Ovary (tissue), 7 donors: ENCODE measurements at regions not wholly inside any gene's neighbourhood (a gene's known extent, or its start where the extent isn't known, plus 50 kb on each side); places are given as distances from the start of the nearest gene placed in this dataset.

ENCODE experiments used
- DNase-seq, 5 donors: peaks; one replicate each; pipeline ENCODE4 v3.0.0-alpha.2; 2019 to 2020
- H3K27ac ChIP-seq, 2 donors: fragments of 200-600 bp; one replicate each; pipeline versions ENCODE4 v1.5.1 to v1.8.0; 2019 to 2022
- H3K27me3 ChIP-seq: fragments of 200-600 bp; one replicate; pipeline ENCODE4 v1.8.0; 2022
- H3K36me3 ChIP-seq: fragments of 200-600 bp; sonication (generic); one replicate; pipeline ENCODE4 v1.5.1; 2019
- H3K4me1 ChIP-seq: one replicate; pipeline ENCODE4 v1.8.1; 2013; ENCODE audit warnings: mild to moderate bottlenecking, moderate library complexity; ENCODE audit not compliant: insufficient read depth
- H3K4me3 ChIP-seq: fragments of 200-600 bp; sonication (generic); one replicate; pipeline ENCODE4 v1.5.1; 2017
- H3K9me3 ChIP-seq, 2 donors: fragments of 200-600 bp in 1 of 2; sonication (generic) in 1 of 2; one replicate each; pipeline versions ENCODE4 v1.5.1 to v1.8.1; 2013 to 2019; ENCODE audit warnings: mild to moderate bottlenecking in 1 of 2, moderate library complexity in 1 of 2
- EP300 ChIP-seq: sonication (generic); formaldehyde crosslinking; IDR thresholded peaks from one replicate; pipeline ENCODE4 v1.6.1; 2017; ENCODE audit warnings: antibody characterized with exemption
- POLR2A ChIP-seq: fragments of 450-650 bp; IDR thresholded peaks from one replicate; pipeline ENCODE4 v1.6.1; 2017; ENCODE audit warnings: antibody characterized with exemption, mild to moderate bottlenecking, moderate library complexity
- WGBS, 3 donors: extraction: QIAGEN DNeasy Blood & Tissue Kit in 1 of 3; methylation state at CpG; one replicate each; pipeline versions ENCODE4 v1.1.5 to v1.1.7; 2013 to 2017; 5-methylcytosine and 5-hydroxymethylcytosine counted together
- intact Hi-C, 4 donors: fragments of 100-400 bp; cut with DNase I; formaldehyde crosslinking; loops; one replicate each; pipeline versions ENCODE4 v1.11.0 to v1.15.1; 2022 to 2023
- TF ChIP-seq, protein P1 (sequence below), 3 donors: fragments of 450-650 bp in 2 of 3; fragments of 200-600 bp in 1 of 3; IDR thresholded peaks; one replicate each; pipeline versions ENCODE4 v1.5.1 to v1.8.0; 2016 to 2022; ENCODE audit warnings: antibody characterized with exemption in 3 of 3, mild to moderate bottlenecking in 1 of 3
- donor health status: DM: no; HTN: no; CAD: no; lungs with moderate emphysema.
- donor health status: DM: no; HTN: no; CAD: no.
- donor health status: Bipolar disorder and iron deficiency.
- donor health status: DM: no; HTN: no; CAD: no.
- donor health status: DM: yes; HTN: yes; CAD: no.

DNA sequence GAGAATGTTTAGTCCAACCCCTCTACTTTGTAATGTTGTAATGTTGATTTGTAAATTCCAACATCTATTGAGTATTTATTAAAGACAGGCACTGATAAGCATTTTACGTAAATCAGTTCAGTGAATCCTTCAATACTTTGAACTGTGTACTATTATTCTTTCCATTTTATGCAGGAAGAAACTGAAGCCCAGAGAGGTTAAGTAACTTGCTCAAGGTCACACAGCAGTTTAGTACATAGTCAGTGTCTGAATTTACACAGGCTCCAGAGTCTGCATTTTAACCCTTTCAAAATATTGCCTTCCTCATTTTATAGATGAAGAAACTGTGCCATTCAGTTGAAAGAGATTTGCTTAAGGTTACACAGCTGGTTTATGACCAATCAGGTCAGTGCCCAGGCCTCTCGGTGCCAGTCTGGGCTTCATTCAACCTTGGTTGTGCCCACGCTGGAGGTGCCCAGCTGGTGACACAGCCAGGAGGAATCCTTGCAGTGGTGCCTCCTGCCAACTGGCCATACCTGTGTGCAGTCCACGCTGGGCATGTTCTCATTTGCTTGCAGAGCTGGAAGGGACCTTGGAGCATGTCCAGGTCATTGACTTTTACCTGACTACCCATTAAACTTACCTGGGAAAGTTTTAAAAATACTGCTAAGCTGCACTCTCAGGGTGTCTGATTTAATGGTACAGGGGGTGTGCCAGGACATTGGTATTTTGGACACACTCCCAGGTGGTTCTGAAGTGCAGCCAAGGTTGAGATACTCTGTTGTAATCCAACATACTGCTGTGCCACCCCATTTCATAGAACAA lies 74.3 kb upstream of the CYRIA start:
- whole genome bisulfite sequencing, 3 donors = 77 to 89% (median 84%) methylated on average over 4 of the region's 4 CpGs
- H3K27me3 ChIP-seq = no peaks in the 10 kb centered on the region
- DNase-seq = no peak
- no peaks in the 10 kb centered on the region for H3K36me3 ChIP-seq
- H3K4me1 ChIP-seq = no peaks in the 10 kb centered on the region
- intact Hi-C loops = no loop called here
- TF ChIP-seq EP300 = no peak
- TF ChIP-seq POLR2A = no peak
- TF ChIP-seq, protein P1, sequence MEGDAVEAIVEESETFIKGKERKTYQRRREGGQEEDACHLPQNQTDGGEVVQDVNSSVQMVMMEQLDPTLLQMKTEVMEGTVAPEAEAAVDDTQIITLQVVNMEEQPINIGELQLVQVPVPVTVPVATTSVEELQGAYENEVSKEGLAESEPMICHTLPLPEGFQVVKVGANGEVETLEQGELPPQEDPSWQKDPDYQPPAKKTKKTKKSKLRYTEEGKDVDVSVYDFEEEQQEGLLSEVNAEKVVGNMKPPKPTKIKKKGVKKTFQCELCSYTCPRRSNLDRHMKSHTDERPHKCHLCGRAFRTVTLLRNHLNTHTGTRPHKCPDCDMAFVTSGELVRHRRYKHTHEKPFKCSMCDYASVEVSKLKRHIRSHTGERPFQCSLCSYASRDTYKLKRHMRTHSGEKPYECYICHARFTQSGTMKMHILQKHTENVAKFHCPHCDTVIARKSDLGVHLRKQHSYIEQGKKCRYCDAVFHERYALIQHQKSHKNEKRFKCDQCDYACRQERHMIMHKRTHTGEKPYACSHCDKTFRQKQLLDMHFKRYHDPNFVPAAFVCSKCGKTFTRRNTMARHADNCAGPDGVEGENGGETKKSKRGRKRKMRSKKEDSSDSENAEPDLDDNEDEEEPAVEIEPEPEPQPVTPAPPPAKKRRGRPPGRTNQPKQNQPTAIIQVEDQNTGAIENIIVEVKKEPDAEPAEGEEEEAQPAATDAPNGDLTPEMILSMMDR (IDR thresholded peaks at IDR 0.05) = no peak
- no peaks in the 10 kb centered on the region for H3K9me3 ChIP-seq
- no peak overlapping the region for H3K27ac ChIP-seq
- H3K4me3 ChIP-seq = no peak overlapping the region

DNA sequence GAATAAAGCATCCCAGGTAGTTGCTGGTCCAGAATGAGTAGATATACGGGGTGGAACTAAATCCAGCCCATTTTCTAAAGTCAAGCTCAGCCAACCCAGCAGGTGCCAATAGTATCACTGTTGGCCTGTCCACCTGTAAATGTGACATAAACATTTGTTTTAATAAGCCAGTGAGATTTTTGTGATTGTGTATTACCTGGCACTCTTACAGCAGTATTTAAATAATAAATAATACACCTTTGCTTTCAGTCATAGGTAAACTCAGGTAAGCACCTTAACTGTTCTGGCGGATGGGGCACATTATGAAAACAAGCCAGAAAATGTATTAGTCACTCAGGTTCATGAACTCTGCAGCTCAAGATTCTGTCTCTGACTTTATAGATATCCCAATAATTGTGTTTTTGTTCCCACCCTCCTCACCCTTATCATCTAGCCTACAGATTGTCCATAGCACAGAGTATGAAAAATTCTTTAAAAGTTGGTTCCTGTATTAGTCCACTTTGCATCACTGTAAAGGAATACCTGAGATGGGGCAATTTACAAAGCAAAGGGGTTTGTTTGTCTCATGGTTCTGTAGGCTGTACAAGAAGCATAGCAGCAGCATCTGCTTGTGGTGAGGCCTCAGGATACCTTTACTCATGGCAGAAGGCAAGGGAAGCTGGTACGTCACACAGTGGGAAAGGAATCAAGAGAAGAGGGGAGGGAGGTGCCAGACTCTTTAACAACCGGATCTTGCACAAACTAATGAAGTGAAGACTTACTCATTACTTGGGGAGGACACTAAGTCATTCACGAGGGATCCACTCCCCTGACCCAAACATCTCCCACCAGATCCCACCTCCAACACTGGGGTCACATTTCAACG lies 73.0 kb upstream of the CYRIA start:
- 74 to 83% (median 75%) methylated on average over 6 of the region's 6 CpGs for WGBS, 3 donors
- Histone ChIP-seq H3K36me3 (no peaks in the 10 kb centered on the region), H3K4me3 (no peak overlapping the region), H3K27ac (no peak overlapping the region), H3K9me3 (no peaks in the 10 kb centered on the region), H3K27me3 (no peaks in the 10 kb centered on the region), H3K4me1 (no peaks in the 10 kb centered on the region)
- DNase-seq = no peak
- intact Hi-C loops = no loop called here
- TF ChIP-seq, protein P1 (IDR thresholded peaks at IDR 0.05) = no peak
- TF ChIP-seq POLR2A (no peak), EP300 (no peak)

DNA sequence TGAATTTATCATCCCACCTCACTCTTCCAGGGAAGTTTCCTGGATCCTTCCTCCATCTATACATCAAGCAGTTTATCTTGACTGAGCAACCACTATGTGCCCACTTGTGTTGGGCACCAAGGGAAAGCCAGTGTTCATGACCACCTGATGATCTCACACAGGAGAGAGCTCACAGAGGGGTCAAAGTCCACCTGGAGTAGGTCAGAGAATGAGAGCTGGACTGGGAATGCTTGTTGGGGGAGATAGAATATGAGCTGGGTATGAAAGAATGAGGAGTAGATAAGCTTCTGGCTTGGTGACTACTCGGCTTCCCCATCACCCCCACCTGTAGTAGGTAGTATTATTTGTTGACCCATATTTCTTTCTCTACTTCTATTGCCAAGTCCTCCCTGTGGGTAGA lies 72.2 kb upstream of the CYRIA start:
- TF ChIP-seq POLR2A = no peak
- TF ChIP-seq, protein P1 (IDR thresholded peaks at IDR 0.05) = no peak
- TF ChIP-seq EP300 = no peak
- intact Hi-C loops = no loop called here
- H3K9me3 ChIP-seq = no peaks in the 10 kb centered on the region
- H3K36me3 ChIP-seq = no peaks in the 10 kb centered on the region
- no peaks in the 10 kb centered on the region for H3K27me3 ChIP-seq
- DNase-seq = no peak
- 77 to 92% (median 90%) methylated on average over 1 of the region's 1 CpG for WGBS, 3 donors
- no peaks in the 10 kb centered on the region for H3K4me1 ChIP-seq
- no peak overlapping the region for H3K27ac ChIP-seq
- H3K4me3 ChIP-seq = no peak overlapping the region

DNA sequence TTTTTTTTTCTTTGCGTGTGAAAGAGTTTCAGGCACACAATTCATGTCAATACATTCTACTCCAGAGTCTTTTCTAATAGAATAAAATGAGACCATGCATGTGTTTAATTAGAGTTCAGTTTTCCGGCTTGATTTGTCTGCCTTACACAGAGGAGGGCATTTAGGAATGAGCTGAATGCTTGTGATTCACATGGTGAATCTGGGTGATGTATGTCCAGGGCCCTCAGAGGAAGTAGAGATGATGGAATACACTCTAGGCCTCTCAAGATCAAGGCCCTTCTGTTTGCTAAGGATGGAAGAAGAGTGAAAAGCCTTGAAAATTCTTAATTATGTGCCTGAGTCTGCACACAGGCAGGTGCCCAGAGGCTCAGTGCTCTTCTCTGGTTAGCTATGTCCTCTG lies 71.0 kb upstream of the CYRIA start:
- DNase-seq = no peak
- WGBS, 3 donors = 67 to 82% (median 74%) methylated on average over 2 of the region's 2 CpGs
- intact Hi-C loops = no loop called here
- Histone ChIP-seq H3K36me3 (no peaks in the 10 kb centered on the region), H3K9me3 (no peaks in the 10 kb centered on the region), H3K27ac (no peak overlapping the region), H3K4me1 (no peaks in the 10 kb centered on the region), H3K4me3 (no peak overlapping the region), H3K27me3 (no peaks in the 10 kb centered on the region)
- TF ChIP-seq, protein P1 (IDR thresholded peaks at IDR 0.05) = no peak
